HCT116 (cell line): ENCODE measurements at regions not wholly inside any gene's neighbourhood (a gene's known extent, or its start where the extent isn't known, plus 50 kb on each side); places are given as distances from the start of the nearest gene placed in this dataset.

Experiments
- ATAC-seq: fragments of 200-7000 bp; cut with Tn5 transposase; 2 replicates; pipeline ENCODE4 v1.9.1; 2020; ENCODE audit warnings: mild to moderate bottlenecking, moderate library complexity
- BruUV-seq: library from RNA; stranded (reverse); fragments of 400-500 nt; replicated peaks from 2 replicates; lab custom pipeline; 2021; lab: Mats Ljungman, UMichigan
- CTCF ChIA-PET: fragments of 300-600 bp; sonication (Branson Sonifier 250); formaldehyde crosslinking; loops from one replicate; lab custom pipeline; 2021; ENCODE audit warnings: antibody characterized with exemption; lab: Charles Lee
- POLR2A ChIA-PET: fragments of 300-600, 350-600 bp; sonication (Branson Sonifier 250); formaldehyde crosslinking; loops from one replicate; lab custom pipeline; 2021; ENCODE audit warnings: antibody characterized with exemption; lab: Charles Lee
- RAD21 ChIA-PET, 2 experiments: fragments of 300-600 bp; sonication (Branson Sonifier 250); formaldehyde crosslinking; loops; one replicate each; lab custom pipeline; 2023; ENCODE audit warnings: low total read pairs in 2 of 2; ENCODE audit not compliant: uncharacterized antibody in 2 of 2, unreplicated experiment in 2 of 2, low non-redundant PET in 1 of 2; lab: Charles Lee
- DNase-seq: peaks from one replicate; pipeline ENCODE4 v3.0.0-alpha.2; 2010; ENCODE audit warnings: low read depth, low spot score
- H2AFZ ChIP-seq: fragments of 200-600 bp; shearing (Covaris generic), sonication (generic); 2 replicates; pipeline ENCODE4 v1.6.1; 2017; ENCODE audit warnings: low read depth, mixed run types, mixed read lengths, antibody characterized with exemption, low read length; ENCODE audit not compliant: poor library complexity, severe bottlenecking
- H3K27ac ChIP-seq: 2 replicates; pipeline ENCODE4 v1.5.1; 2012; ENCODE audit warnings: low read depth, low read length
- H3K27me3 ChIP-seq: fragments of 200-600 bp; sonication (generic); 2 replicates; pipeline ENCODE4 v1.6.1; 2016; ENCODE audit warnings: mixed run types, low read length, mixed read lengths; ENCODE audit not compliant: insufficient read depth
- H3K36me3 ChIP-seq, 2 experiments: fragments of 200-500 bp in 1 of 2; fragments of 200-600 bp in 1 of 2; sonication (Bioruptor generic) in 1 of 2; sonication (generic) in 1 of 2; 2 replicates each; pipeline versions ENCODE4 v1.5.1 to v1.6.1; 2014 to 2016; ENCODE audit warnings: low read length in 2 of 2, inconsistent platforms in 1 of 2, mixed read lengths in 1 of 2, mixed run types in 1 of 2; ENCODE audit not compliant: insufficient read depth in 2 of 2, control insufficient read depth in 1 of 2
- H3K4me1 ChIP-seq, 2 experiments: fragments of 200-600 bp in 1 of 2; sonication (generic) in 1 of 2; 2 replicates each; pipeline versions ENCODE4 v1.5.1 to v1.6.1; 2012 to 2017; ENCODE audit warnings: low read length in 2 of 2, inconsistent platforms in 1 of 2, mild to moderate bottlenecking in 1 of 2, mixed read lengths in 1 of 2, mixed run types in 1 of 2, moderate library complexity in 1 of 2; ENCODE audit not compliant: insufficient read depth in 2 of 2, control insufficient read depth in 1 of 2
- H3K4me2 ChIP-seq: fragments of 200-600 bp; sonication (generic); 2 replicates; pipeline ENCODE4 v1.6.1; 2017; ENCODE audit warnings: mixed run types, low read length, mixed read lengths
- H3K4me3 ChIP-seq, 2 experiments: fragments of 200-600 bp in 1 of 2; sonication (generic) in 1 of 2; replicated peaks in 1 of 2; 2 replicates each; pipeline ENCODE4 v1.5.1; 2011 to 2016; ENCODE audit warnings: low read length in 2 of 2, control low read depth in 1 of 2, low read depth in 1 of 2, mild to moderate bottlenecking in 1 of 2, mixed read lengths in 1 of 2, mixed run types in 1 of 2
- H3K79me2 ChIP-seq: fragments of 200-600 bp; sonication (generic); 2 replicates; pipeline ENCODE4 v1.6.1; 2017; ENCODE audit warnings: mild to moderate bottlenecking, mixed run types, low read length, moderate library complexity, mixed read lengths; ENCODE audit not compliant: insufficient read depth
- H3K9ac ChIP-seq: fragments of 200-600 bp; sonication (generic); 2 replicates; pipeline ENCODE4 v1.6.1; 2016; ENCODE audit warnings: low read length, mixed read lengths
- H3K9me2 ChIP-seq: fragments of 200-600 bp; sonication (generic), shearing (Covaris generic); 2 replicates; pipeline ENCODE4 v1.6.1; 2017; ENCODE audit warnings: mixed run types, mild to moderate bottlenecking, moderate library complexity; ENCODE audit not compliant: insufficient read depth
- H3K9me3 ChIP-seq, 2 experiments: fragments of 200-500 bp in 1 of 2; fragments of 200-600 bp in 1 of 2; sonication (Bioruptor generic) in 1 of 2; sonication (generic) in 1 of 2; 2 replicates each; pipeline ENCODE4 v1.6.1; 2014 to 2017; ENCODE audit warnings: low read length in 2 of 2, mixed read lengths in 2 of 2, inconsistent platforms in 1 of 2, low read depth in 1 of 2, mild to moderate bottlenecking in 1 of 2, mixed run types in 1 of 2, moderate library complexity in 1 of 2; ENCODE audit not compliant: control insufficient read depth in 1 of 2, insufficient read depth in 1 of 2
- H4K20me1 ChIP-seq: fragments of 200-600 bp; sonication (generic), shearing (Covaris generic); 2 replicates; pipeline ENCODE4 v1.6.1; 2017; ENCODE audit warnings: mixed run types, mild to moderate bottlenecking, moderate library complexity; ENCODE audit not compliant: insufficient read depth
- CEBPB ChIP-seq: IDR thresholded peaks from 2 replicates; pipeline ENCODE4 v1.6.1; 2012; ENCODE audit warnings: low read depth
- ELF1 ChIP-seq: IDR thresholded peaks from 2 replicates; pipeline ENCODE4 v1.6.1; 2012; ENCODE audit warnings: low read depth, borderline replicate concordance
- EZH2 ChIP-seq: fragments of 200-600 bp; sonication (generic); IDR thresholded peaks from 2 replicates; pipeline ENCODE4 v1.6.1; 2017; ENCODE audit warnings: antibody characterized with exemption, mixed run types
- EZH2phosphoT487 ChIP-seq: fragments of 200-600 bp; IDR thresholded peaks from 2 replicates; pipeline ENCODE4 v1.6.1; 2018; ENCODE audit warnings: antibody characterized with exemption, borderline replicate concordance
- FOSL1 ChIP-seq: IDR thresholded peaks from 2 replicates; pipeline ENCODE4 v1.6.1; 2012; ENCODE audit warnings: low read depth
- JUND ChIP-seq: IDR thresholded peaks from 2 replicates; pipeline ENCODE4 v1.6.1; 2012
- POLR2A ChIP-seq: IDR thresholded peaks from 2 replicates; pipeline ENCODE4 v1.7.0; 2011; ENCODE audit warnings: borderline replicate concordance; ENCODE audit not compliant: insufficient read depth, insufficient read length; ENCODE audit errors: extremely low read depth
- RAD21 ChIP-seq: IDR thresholded peaks from 2 replicates; pipeline ENCODE4 v1.6.1; 2012; ENCODE audit warnings: low read depth, mild to moderate bottlenecking
- REST ChIP-seq: IDR thresholded peaks from 2 replicates; pipeline ENCODE4 v1.6.1; 2012; ENCODE audit warnings: low read depth
- SIN3A ChIP-seq: IDR thresholded peaks from 2 replicates; pipeline ENCODE4 v1.6.1; 2012; ENCODE audit warnings: low read depth
- SP1 ChIP-seq: IDR thresholded peaks from 2 replicates; pipeline ENCODE4 v1.6.1; 2012; ENCODE audit warnings: low read depth
- TCF7L2 ChIP-seq: IDR thresholded peaks from 2 replicates; pipeline ENCODE4 v1.7.0; 2011; ENCODE audit warnings: borderline replicate concordance, inconsistent platforms; ENCODE audit not compliant: insufficient read depth, insufficient read length; ENCODE audit errors: extremely low read depth
- YY1 ChIP-seq: IDR thresholded peaks from 2 replicates; pipeline ENCODE4 v1.6.1; 2011; ENCODE audit warnings: low read length, low read depth, moderate library complexity, mild to moderate bottlenecking; ENCODE audit not compliant: insufficient replicate concordance; ENCODE audit errors: extremely low read depth
- ZBTB33 ChIP-seq: IDR thresholded peaks from 2 replicates; pipeline ENCODE4 v1.6.1; 2011; ENCODE audit warnings: mild to moderate bottlenecking, low read length, moderate library complexity; ENCODE audit not compliant: insufficient replicate concordance; ENCODE audit errors: extremely low read depth
- intact Hi-C: fragments of 100-400 bp; cut with micrococcal nuclease; formaldehyde crosslinking; loops from 2 replicates; pipeline ENCODE4 v1.10.0; 2022

GRCh38 chr13:71054358-71054757 lies 812.6 kb downstream of the DACH1 start:
- Histone ChIP-seq H3K9ac (no peak overlapping the region), H3K4me1 (no peaks in the 10 kb centered on the region), H3K27ac (no peak overlapping the region), H3K27me3 (no peaks in the 10 kb centered on the region), H2AFZ (no peak overlapping the region), H3K79me2 (no peaks in the 10 kb centered on the region), H3K9me3 (peaks cover 0 to 11% of the 10 kb centered on the region in 2 experiments; a peak in 1 of 4 replicates), H3K4me3 (no peak overlapping the region), H4K20me1 (no peaks in the 10 kb centered on the region), H3K9me2 (no peaks in the 10 kb centered on the region), H3K36me3 (no peaks in the 10 kb centered on the region), H3K4me2 (no peak overlapping the region)
- POLR2A ChIA-PET, result no interaction called here
- ATAC-seq (no peak), DNase-seq (no peak)
- RAD21 ChIA-PET, result no interaction called here
- BruUV-seq, result no TSS peak
- intact Hi-C loops, result no loop called here
- CTCF ChIA-PET, result no interaction called here
- TF ChIP-seq SP1 (no peak), RAD21 (no peak), SIN3A (no peak), YY1 (no peak), POLR2A (no peak), FOSL1 (no peak), ELF1 (no peak)

DNA sequence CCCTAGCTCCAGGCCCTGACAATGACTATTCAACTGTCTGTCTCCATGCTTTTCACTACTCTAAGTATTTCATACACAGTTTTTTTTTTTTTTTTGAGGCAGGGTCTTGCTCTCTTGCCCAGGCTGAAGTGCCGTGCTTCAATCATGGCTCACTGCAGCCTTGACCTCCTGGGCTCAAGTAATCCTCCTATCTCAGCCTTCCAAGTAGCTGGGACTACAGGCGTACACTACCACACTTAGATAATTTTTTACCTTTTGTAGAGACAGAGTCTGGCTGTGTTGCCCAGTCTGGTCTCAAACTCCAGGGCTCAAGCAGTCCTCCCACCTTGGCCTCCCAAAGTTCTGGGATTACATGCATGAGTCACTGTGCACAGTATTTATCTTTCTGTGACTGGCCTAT lies 815.4 kb downstream of the DACH1 start:
- intact Hi-C loops, result no loop called here
- Histone ChIP-seq H3K4me2 (no peak overlapping the region), H3K9me3 (peaks cover 0 to 11% of the 10 kb centered on the region in 2 experiments; a peak in 1 of 4 replicates), H3K27me3 (no peaks in the 10 kb centered on the region), H2AFZ (no peak overlapping the region), H3K27ac (no peak overlapping the region), H3K4me1 (no peaks in the 10 kb centered on the region), H4K20me1 (no peaks in the 10 kb centered on the region), H3K79me2 (no peaks in the 10 kb centered on the region), H3K4me3 (no peak overlapping the region), H3K36me3 (no peaks in the 10 kb centered on the region), H3K9ac (no peak overlapping the region), H3K9me2 (no peaks in the 10 kb centered on the region)
- ChIA-PET CTCF (no interaction called here), RAD21 (no interaction called here), POLR2A (no interaction called here)
- no TSS peak for BruUV-seq
- DNase-seq (no peak), ATAC-seq (no peak)
- TF ChIP-seq ELF1 (no peak), TCF7L2 (no peak), ZBTB33 (no peak), SIN3A (no peak), FOSL1 (no peak), CEBPB (no peak), EZH2phosphoT487 (no peak), REST (no peak), JUND (no peak), RAD21 (no peak), EZH2 (no peak)
